ENCODE measurements at regions not wholly inside any gene's neighbourhood (a gene's known extent, or its start where the extent isn't known, plus 50 kb on each side); places are given as distances from the start of the nearest gene placed in this dataset.

DNA sequence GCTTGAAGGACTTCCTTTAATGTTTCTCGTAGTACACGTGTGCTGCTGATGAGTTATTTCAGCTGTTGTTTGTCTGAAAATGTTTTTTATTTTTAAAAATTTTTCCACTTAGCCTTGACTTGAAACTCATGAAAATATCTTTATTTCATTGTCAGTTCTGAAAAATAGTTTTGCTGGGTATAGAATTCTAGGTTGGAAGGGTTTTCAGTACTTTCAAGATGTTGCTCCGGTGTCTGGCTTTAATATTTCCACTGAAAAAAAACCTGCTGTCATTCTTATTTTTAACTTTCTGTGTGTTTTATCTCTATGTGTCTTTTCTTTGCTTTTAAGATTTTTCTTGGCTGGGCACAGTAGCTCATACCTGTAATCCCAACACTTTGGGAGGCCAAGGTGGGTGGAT lies 103.8 kb downstream of the UNCX start:
- no peak for TF ChIP-seq POLR2A (IDR thresholded peaks at IDR 0.05)
- TF ChIP-seq, protein P1, sequence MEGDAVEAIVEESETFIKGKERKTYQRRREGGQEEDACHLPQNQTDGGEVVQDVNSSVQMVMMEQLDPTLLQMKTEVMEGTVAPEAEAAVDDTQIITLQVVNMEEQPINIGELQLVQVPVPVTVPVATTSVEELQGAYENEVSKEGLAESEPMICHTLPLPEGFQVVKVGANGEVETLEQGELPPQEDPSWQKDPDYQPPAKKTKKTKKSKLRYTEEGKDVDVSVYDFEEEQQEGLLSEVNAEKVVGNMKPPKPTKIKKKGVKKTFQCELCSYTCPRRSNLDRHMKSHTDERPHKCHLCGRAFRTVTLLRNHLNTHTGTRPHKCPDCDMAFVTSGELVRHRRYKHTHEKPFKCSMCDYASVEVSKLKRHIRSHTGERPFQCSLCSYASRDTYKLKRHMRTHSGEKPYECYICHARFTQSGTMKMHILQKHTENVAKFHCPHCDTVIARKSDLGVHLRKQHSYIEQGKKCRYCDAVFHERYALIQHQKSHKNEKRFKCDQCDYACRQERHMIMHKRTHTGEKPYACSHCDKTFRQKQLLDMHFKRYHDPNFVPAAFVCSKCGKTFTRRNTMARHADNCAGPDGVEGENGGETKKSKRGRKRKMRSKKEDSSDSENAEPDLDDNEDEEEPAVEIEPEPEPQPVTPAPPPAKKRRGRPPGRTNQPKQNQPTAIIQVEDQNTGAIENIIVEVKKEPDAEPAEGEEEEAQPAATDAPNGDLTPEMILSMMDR (IDR thresholded peaks at IDR 0.05): no peak

Data from right lobe of liver (tissue), 4 donors.